Mucosa of descending colon (tissue), 3 donors: ENCODE measurements at regions not wholly inside any gene's neighbourhood (a gene's known extent, or its start where the extent isn't known, plus 50 kb on each side); places are given as distances from the start of the nearest gene placed in this dataset.

Source experiments
- ATAC-seq: fragments of 200-7000 bp; cut with Tn5 transposase; one replicate; pipeline ENCODE4 v1.9.1; 2020; ENCODE audit warnings: mild to moderate bottlenecking, moderate library complexity
- DNase-seq, 3 donors: peaks; one replicate each; pipeline ENCODE4 v3.0.0-alpha.2; 2020
- H3K36me3 ChIP-seq: fragments of 200-600 bp; one replicate; pipeline ENCODE4 v1.8.0; 2021; ENCODE audit warnings: low read depth, mild to moderate bottlenecking
- H3K4me1 ChIP-seq: fragments of 200-600 bp; one replicate; pipeline ENCODE4 v1.8.0; 2021; ENCODE audit warnings: low read depth, mild to moderate bottlenecking
- H3K4me3 ChIP-seq: fragments of 200-600 bp; one replicate; pipeline ENCODE4 v1.8.0; 2021; ENCODE audit warnings: mild to moderate bottlenecking
- H3K9me3 ChIP-seq: fragments of 200-600 bp; one replicate; pipeline ENCODE4 v1.8.0; 2021; ENCODE audit warnings: mild to moderate bottlenecking
- CTCF ChIP-seq: fragments of 200-600 bp; IDR thresholded peaks from one replicate; pipeline ENCODE4 v1.8.0; 2022; ENCODE audit warnings: antibody characterized with exemption, mild to moderate bottlenecking
- intact Hi-C, 2 donors: fragments of 100-400 bp; cut with DNase I in 1 of 2; cut with micrococcal nuclease in 1 of 2; formaldehyde crosslinking; loops; one replicate each; pipeline versions ENCODE4 v1.11.0 to v1.11.1; 2022; cut with DNase I, micrococcal nuclease
- donor health status: DM: no; HTN: no; CAD: no; lungs with moderate emphysema.
- donor health status: DM: no; HTN: no; CAD: no.
- donor health status: DM: no; HTN: yes; CAD: no.

DNA sequence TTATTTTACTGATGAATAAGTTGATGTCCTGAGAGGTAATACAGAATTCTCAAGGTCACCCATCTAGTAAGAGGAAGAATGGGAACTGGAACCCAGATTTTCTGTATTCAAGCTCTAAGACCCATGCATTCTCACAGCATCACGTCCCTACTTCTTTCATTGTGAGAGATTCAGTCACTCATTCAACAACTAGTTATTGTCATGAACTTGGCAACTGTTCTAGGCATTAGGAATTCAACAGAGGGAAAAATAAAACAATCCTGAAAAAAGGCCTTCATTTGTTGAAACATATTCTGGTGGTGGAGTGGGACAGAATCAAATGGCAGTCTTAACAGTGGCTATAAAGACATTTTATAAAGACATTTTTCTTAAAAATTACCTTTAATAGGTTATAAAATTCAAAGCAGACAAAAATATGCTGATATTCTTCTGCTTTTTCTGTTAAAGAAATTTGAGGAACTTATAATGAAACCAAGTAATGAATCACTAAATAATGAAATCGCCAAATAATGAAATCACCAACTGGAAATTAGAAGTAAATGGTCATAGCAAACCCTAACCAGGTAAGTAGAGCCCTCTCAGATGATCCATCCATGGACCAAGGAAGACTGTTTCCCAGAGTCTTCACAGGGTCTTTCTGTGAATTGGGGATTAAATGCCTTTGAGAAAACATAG, 136.5 kb upstream of the DPYD start:
- ATAC-seq = no peak

GRCh38 chr1:98056781-98057180, 135.9 kb upstream of the DPYD start:
- intact Hi-C loops = loop anchor here in 1 of 2 donors (10.0 kb wide), 1 partner anchor 1092 kb away; no protein-coding TSS in a partner anchor
- no peak for TF ChIP-seq CTCF
- Histone ChIP-seq H3K4me1 (peaks cover 9% of the 10 kb centered on the region), H3K4me3 (no peak overlapping the region), H3K9me3 (no peaks in the 10 kb centered on the region), H3K36me3 (no peaks in the 10 kb centered on the region)
- ATAC-seq = no peak
- DNase-seq = no peak

More for the DNA sequence above, 136.5 kb upstream of the DPYD start:
- H3K4me3 ChIP-seq = no peak overlapping the region
- intact Hi-C loops = loop anchor here in 1 of 2 donors (10.0 kb wide), 1 partner anchor 1093 kb away; no protein-coding TSS in a partner anchor
- H3K4me1 ChIP-seq = peaks cover 9% of the 10 kb centered on the region
- DNase-seq = no peak
- H3K9me3 ChIP-seq = no peaks in the 10 kb centered on the region
- no peak for TF ChIP-seq CTCF
- no peaks in the 10 kb centered on the region for H3K36me3 ChIP-seq

- no peak for TF ChIP-seq CTCF
- intact Hi-C loops = loop anchor here in 1 of 2 donors (10.0 kb wide), 1 partner anchor 1091 kb away; no protein-coding TSS in a partner anchor
- DNase-seq (no peak), ATAC-seq (no peak)
- Histone ChIP-seq H3K36me3 (no peaks in the 10 kb centered on the region), H3K9me3 (no peaks in the 10 kb centered on the region), H3K4me3 (no peak overlapping the region), H3K4me1 (peaks cover 9% of the 10 kb centered on the region)
These were observed 134.6 kb upstream of the DPYD start for GRCh38 chr1:98055457-98055856.

GRCh38 chr1:98054786-98055185, 134.0 kb upstream of the DPYD start:
- H3K36me3 ChIP-seq = no peaks in the 10 kb centered on the region
- peaks cover 9% of the 10 kb centered on the region for H3K4me1 ChIP-seq
- intact Hi-C loops = loop anchor here (5.0 to 10.0 kb wide), 2 partner anchors 1087 to 1090 kb away; no protein-coding TSS in a partner anchor
- DNase-seq (no peak), ATAC-seq (no peak)
- H3K4me3 ChIP-seq = no peak overlapping the region
- H3K9me3 ChIP-seq = no peaks in the 10 kb centered on the region
- TF ChIP-seq CTCF = no peak

GRCh38 chr1:98054367-98054701, 133.5 kb upstream of the DPYD start:
- no peak for TF ChIP-seq CTCF
- DNase-seq (no peak), ATAC-seq (no peak)
- Histone ChIP-seq H3K9me3 (no peaks in the 10 kb centered on the region), H3K4me1 (peaks cover 9% of the 10 kb centered on the region), H3K4me3 (no peak overlapping the region), H3K36me3 (no peaks in the 10 kb centered on the region)
- intact Hi-C loops = loop anchor here (5.0 to 10.0 kb wide), 2 partner anchors 1087 to 1090 kb away; no protein-coding TSS in a partner anchor
